Tibial artery (tissue), 4 donors: ENCODE measurements at regions not wholly inside any gene's neighbourhood (a gene's known extent, or its start where the extent isn't known, plus 50 kb on each side); places are given as distances from the start of the nearest gene placed in this dataset.

Experiments used
- DNase-seq, 2 donors: peaks; one replicate each; pipeline ENCODE4 v3.0.0-alpha.2; 2019
- H3K27ac ChIP-seq, 2 donors: fragments of 200-600 bp; sonication (generic) in 1 of 2; 1 replicate in 1 of 2; 2 replicates in 1 of 2; pipeline ENCODE4 v1.5.1; 2018 to 2019; ENCODE audit warnings: mild to moderate bottlenecking in 1 of 2
- H3K27me3 ChIP-seq, 2 donors: fragments of 200-600 bp; sonication (generic) in 1 of 2; one replicate each; pipeline versions ENCODE4 v1.5.1 to v1.6.0; 2016 to 2019
- H3K36me3 ChIP-seq, 3 donors: fragments of 200-600 bp; sonication (generic) in 2 of 3; one replicate each; pipeline ENCODE4 v1.5.1; 2016 to 2019; ENCODE audit warnings: mild to moderate bottlenecking in 2 of 3
- H3K4me1 ChIP-seq, 4 donors: fragments of 200-600 bp; sonication (generic) in 2 of 4; 1 replicate in 3 of 4; 2 replicates in 1 of 4; pipeline ENCODE4 v1.5.1; 2016 to 2019
- H3K4me3 ChIP-seq, 2 donors: fragments of 200-600 bp; sonication (generic) in 1 of 2; 1 replicate in 1 of 2; 2 replicates in 1 of 2; pipeline ENCODE4 v1.5.1; 2018 to 2019; ENCODE audit warnings: mild to moderate bottlenecking in 2 of 2
- H3K9me3 ChIP-seq, 3 donors: fragments of 200-600 bp; sonication (generic) in 1 of 3; one replicate each; pipeline ENCODE4 v1.5.1; 2016 to 2019
- CTCF ChIP-seq, 2 experiments: fragments of 200-600 bp in 1 of 2; fragments of 450-650 bp in 1 of 2; IDR thresholded peaks; one replicate each; pipeline ENCODE4 v1.5.1; 2017 to 2019; ENCODE audit warnings: antibody characterized with exemption in 2 of 2, mild to moderate bottlenecking in 1 of 2, moderate library complexity in 1 of 2
- intact Hi-C: fragments of 100-400 bp; cut with DNase I; formaldehyde crosslinking; loops from one replicate; pipeline ENCODE4 v1.15.0; 2023; ENCODE audit warnings: low total_unique reads

GRCh38 chr3:140844072-140844471 is 97.6 kb upstream of the SLC25A36 start:
- no peak overlapping the region for H3K4me3 ChIP-seq
- no peak for DNase-seq
- no peaks in the 10 kb centered on the region for H3K4me1 ChIP-seq

GRCh38 chr3:140845882-140846281 is 95.8 kb upstream of the SLC25A36 start:
- DNase-seq, result no peak
- H3K27me3 ChIP-seq, result no peaks in the 10 kb centered on the region
- intact Hi-C loops, result no loop called here
- no peak overlapping the region for H3K27ac ChIP-seq
- TF ChIP-seq CTCF (IDR thresholded peaks at IDR 0.05), result no peak
- H3K9me3 ChIP-seq, result no peaks in the 10 kb centered on the region
- H3K4me3 ChIP-seq, result no peak overlapping the region
- no peaks in the 10 kb centered on the region for H3K36me3 ChIP-seq
- H3K4me1 ChIP-seq, result no peaks in the 10 kb centered on the region

More at GRCh38 chr3:140844072-140844471, 97.6 kb upstream of the SLC25A36 start:
- Histone ChIP-seq H3K27ac (no peak overlapping the region), H3K36me3 (no peaks in the 10 kb centered on the region), H3K9me3 (no peaks in the 10 kb centered on the region), H3K27me3 (no peaks in the 10 kb centered on the region)
- intact Hi-C loops, result no loop called here
- TF ChIP-seq CTCF (IDR thresholded peaks at IDR 0.05), result no peak

GRCh38 chr3:140848666-140849065 is 93.0 kb upstream of the SLC25A36 start:
- no peaks in the 10 kb centered on the region for H3K9me3 ChIP-seq
- H3K4me1 ChIP-seq, result no peaks in the 10 kb centered on the region
- H3K27ac ChIP-seq, result no peak overlapping the region
- no peaks in the 10 kb centered on the region for H3K27me3 ChIP-seq
- DNase-seq, result no peak
- no peaks in the 10 kb centered on the region for H3K36me3 ChIP-seq
- no peak for TF ChIP-seq CTCF (IDR thresholded peaks at IDR 0.05)
- H3K4me3 ChIP-seq, result no peak overlapping the region
- intact Hi-C loops, result no loop called here

- no peak for TF ChIP-seq CTCF (IDR thresholded peaks at IDR 0.05)
- no peak for DNase-seq
- intact Hi-C loops, result no loop called here
Observed at GRCh38 chr3:140850210-140850955, 91.3 kb upstream of the SLC25A36 start.

GRCh38 chr3:140854961-140855360 is 86.7 kb upstream of the SLC25A36 start:
- Histone ChIP-seq H3K4me1 (no peaks in the 10 kb centered on the region), H3K27ac (no peak overlapping the region), H3K36me3 (no peaks in the 10 kb centered on the region), H3K9me3 (no peaks in the 10 kb centered on the region), H3K27me3 (no peaks in the 10 kb centered on the region), H3K4me3 (no peak overlapping the region)
- no peak for DNase-seq
- intact Hi-C loops, result no loop called here
- no peak for TF ChIP-seq CTCF (IDR thresholded peaks at IDR 0.05)

More at GRCh38 chr3:140850210-140850955, 91.3 kb upstream of the SLC25A36 start:
- Histone ChIP-seq H3K9me3 (no peaks in the 10 kb centered on the region), H3K27ac (no peak overlapping the region), H3K4me1 (no peaks in the 10 kb centered on the region), H3K27me3 (no peaks in the 10 kb centered on the region), H3K4me3 (no peak overlapping the region), H3K36me3 (no peaks in the 10 kb centered on the region)
